ENCODE measurements at regions not wholly inside any gene's neighbourhood (a gene's known extent, or its start where the extent isn't known, plus 50 kb on each side); places are given as distances from the start of the nearest gene placed in this dataset.

DNA sequence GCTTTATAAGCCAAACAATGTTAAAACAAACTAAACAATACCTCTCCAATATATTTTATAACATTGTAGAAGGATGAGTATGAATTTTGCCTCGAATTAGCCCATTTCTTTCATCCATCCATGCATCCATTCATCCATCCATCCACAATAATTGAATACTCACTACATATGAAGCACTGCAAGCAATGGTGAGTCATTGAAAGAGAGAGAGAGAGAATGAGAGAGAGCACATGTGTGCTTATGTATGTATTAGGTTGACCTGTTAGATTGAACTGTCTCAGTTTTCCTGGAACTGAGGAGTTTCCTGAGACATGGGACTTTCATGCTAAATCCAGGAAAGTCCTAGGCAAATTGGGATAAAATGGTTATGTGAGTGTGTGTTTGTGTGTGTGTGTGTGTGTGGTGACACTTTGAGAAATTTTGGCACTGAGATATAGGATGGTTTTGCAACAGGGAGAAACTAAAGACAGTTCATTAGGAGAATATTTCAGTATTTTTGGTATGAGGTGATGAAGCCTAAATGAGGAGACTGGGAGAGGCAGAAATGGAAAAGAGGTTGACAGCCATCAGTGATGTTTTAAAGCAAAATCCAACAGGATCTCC is 98.4 kb downstream of the C12orf75 start:
- no peak for TF ChIP-seq GATA3 (IDR thresholded peaks at IDR 0.05; ENCODE audit: low read depth, low read length)
- no peak for TF ChIP-seq GATA2 (IDR thresholded peaks at IDR 0.05; ENCODE audit: low read depth, low read length)

Data from SH-SY5Y (cell line).